Stomach smooth muscle (tissue), 2 donors: ENCODE measurements at regions not wholly inside any gene's neighbourhood (a gene's known extent, or its start where the extent isn't known, plus 50 kb on each side); places are given as distances from the start of the nearest gene placed in this dataset.
"Not testable (repeated sequence)": the region's sequence is repeated elsewhere in the genome, so short reads cannot be mapped to it uniquely, and the experiment has no call there.

Experiments
- H3K27ac ChIP-seq: one replicate; pipeline ENCODE4 v1.7.0; 2013; ENCODE audit warnings: mild to moderate bottlenecking, low read length, inconsistent platforms
- H3K27me3 ChIP-seq, 2 donors: one replicate each; pipeline ENCODE4 v1.7.0; 2013; ENCODE audit warnings: low read length in 2 of 2; ENCODE audit not compliant: insufficient read depth in 2 of 2, control insufficient read depth in 1 of 2
- H3K36me3 ChIP-seq, 2 donors: one replicate each; pipeline ENCODE4 v1.7.0; 2013; ENCODE audit warnings: low read length in 2 of 2; ENCODE audit not compliant: control insufficient read depth in 2 of 2, insufficient read depth in 2 of 2
- H3K4me1 ChIP-seq: one replicate; pipeline ENCODE4 v1.7.0; 2013; ENCODE audit warnings: low read length; ENCODE audit not compliant: control insufficient read depth, insufficient read depth
- H3K4me3 ChIP-seq, 2 donors: one replicate each; pipeline ENCODE4 v1.7.0; 2013; ENCODE audit warnings: low read length in 2 of 2
- H3K9ac ChIP-seq, 2 donors: one replicate each; pipeline ENCODE4 v1.7.0; 2013; ENCODE audit warnings: low read length in 2 of 2, mild to moderate bottlenecking in 1 of 2
- H3K9me3 ChIP-seq, 2 donors: one replicate each; pipeline ENCODE4 v1.7.0; 2013; ENCODE audit warnings: low read length in 2 of 2; ENCODE audit not compliant: control insufficient read depth in 2 of 2
- donor health status: healthy.
- donor health status: Pancreatic carcinoma.

DNA sequence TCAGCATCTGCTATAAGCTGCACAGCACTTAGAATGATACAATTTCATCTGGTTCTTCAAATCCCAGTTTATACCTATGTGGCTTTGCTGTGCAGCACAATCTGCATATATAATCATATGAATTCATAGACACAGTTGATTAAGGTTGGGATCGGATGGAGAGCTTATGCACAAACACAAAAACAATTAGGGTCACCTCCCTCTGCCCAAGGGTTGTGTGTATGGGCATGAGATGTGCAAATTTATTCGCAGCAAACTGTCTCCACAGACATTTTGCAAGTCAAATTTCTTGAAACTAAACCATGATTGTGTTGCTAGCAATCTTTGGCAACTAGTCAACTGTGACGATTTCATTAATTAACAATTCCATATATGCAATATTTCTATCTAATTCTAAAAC is 955.7 kb downstream of the SORCS3 start:
- Histone ChIP-seq H3K9me3 (no peaks in the 10 kb centered on the region), H3K4me3 (no peak overlapping the region), H3K36me3 (no peaks in the 10 kb centered on the region), H3K4me1 (no peaks in the 10 kb centered on the region), H3K27me3 (no peaks in the 10 kb centered on the region), H3K27ac (no peak overlapping the region), H3K9ac (no peak overlapping the region)

DNA sequence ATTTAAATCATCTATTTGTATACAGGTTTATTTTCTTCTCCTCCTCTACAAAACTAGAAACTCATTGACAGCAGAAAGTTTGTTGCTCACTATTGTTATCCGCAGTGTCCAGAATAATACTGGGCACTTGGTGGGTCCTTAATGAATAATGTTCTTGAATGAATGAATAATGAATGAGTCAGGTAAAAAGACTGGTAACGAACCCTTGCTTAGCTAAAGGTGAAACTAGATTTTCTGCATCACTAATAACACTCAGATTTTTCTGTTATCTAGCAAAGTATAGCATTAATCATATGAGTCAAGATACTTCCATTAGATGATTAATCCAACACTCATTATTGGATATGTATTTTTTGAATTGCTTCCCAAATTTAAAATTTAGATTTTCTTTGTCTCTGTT is 953.2 kb downstream of the SORCS3 start:
- Histone ChIP-seq H3K9ac (no peak overlapping the region), H3K4me1 (no peaks in the 10 kb centered on the region), H3K36me3 (no peaks in the 10 kb centered on the region), H3K4me3 (no peak overlapping the region), H3K27ac (no peak overlapping the region), H3K27me3 (no peaks in the 10 kb centered on the region), H3K9me3 (no peaks in the 10 kb centered on the region)

DNA sequence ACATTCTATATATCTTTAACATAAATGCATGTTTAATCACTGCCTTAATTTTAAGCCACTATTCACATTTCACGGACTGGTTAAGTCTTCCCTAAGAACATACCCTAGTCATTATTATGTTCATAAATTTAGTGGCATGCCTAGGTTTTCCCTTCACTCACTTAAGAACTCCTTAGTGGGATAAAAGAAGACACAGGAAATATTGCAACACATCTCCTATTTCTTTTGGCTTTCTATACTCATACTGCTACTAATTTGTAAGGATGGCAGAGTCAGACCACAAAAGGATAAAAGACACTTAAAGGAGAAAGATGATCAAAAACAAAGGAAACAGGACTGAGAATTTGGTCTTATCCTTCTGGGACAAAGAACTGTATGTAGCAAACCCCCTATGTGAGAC is 951.4 kb downstream of the SORCS3 start:
- Histone ChIP-seq H3K4me3 (no peak overlapping the region), H3K36me3 (no peaks in the 10 kb centered on the region), H3K9ac (no peak overlapping the region), H3K9me3 (no peaks in the 10 kb centered on the region), H3K4me1 (no peaks in the 10 kb centered on the region), H3K27ac (no peak overlapping the region), H3K27me3 (no peaks in the 10 kb centered on the region)

DNA sequence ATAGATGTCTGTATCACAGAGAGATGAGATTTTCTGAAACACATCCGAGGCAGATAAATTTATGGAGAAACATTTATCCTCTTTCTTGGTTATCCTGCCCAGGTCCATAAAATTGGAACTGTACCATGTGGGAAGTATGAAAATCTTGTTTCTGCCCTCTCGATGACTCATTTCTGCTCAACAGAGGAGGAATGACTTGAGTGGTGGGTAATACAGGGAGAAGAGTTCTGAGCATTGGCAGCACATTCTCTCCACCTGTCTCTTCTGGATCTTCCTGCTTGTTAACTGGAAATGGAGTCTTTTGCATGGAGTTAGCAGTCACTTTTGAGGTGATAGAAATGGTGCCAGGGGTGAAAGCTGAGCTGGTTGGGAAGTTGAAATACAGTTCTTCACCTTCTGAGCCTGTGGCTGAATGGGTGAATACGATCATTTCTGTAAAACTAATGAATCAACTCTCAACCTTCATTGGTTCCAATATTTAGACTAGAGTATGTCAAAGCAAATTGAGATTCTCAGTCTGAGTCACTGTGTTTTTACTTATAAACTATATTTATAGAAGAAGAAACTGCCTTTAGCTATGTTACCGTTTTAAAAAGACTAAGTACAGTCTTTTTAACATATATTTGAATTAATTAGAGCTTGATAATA is 945.5 kb downstream of the SORCS3 start:
- no peak overlapping the region for H3K4me3 ChIP-seq
- H3K27me3 ChIP-seq, result no peaks in the 10 kb centered on the region
- no peaks in the 10 kb centered on the region for H3K9me3 ChIP-seq
- no peak overlapping the region for H3K9ac ChIP-seq
- H3K36me3 ChIP-seq, result no peaks in the 10 kb centered on the region
- H3K27ac ChIP-seq, result no peak overlapping the region
- H3K4me1 ChIP-seq, result no peaks in the 10 kb centered on the region

DNA sequence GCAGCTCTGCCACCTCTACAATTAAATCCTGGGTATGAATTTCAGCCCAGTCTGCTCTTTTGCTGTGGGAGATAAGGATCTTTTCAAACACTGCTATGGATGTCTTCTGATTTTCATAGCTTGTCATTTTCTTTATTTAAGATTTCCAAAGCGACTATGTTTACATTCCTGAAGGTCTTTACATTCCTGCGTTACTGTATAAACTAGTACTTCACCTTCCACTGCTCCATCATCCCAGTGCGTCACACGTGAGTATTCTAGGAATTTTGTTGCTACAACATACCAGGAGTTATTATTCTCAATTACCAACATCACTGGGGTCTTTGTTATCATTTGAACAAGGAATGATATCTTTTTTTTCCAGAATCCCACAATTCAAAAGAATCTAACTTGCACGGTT is 944.7 kb downstream of the SORCS3 start:
- Histone ChIP-seq H3K4me1 (no peaks in the 10 kb centered on the region), H3K9me3 (no peaks in the 10 kb centered on the region), H3K27ac (no peak overlapping the region), H3K4me3 (no peak overlapping the region), H3K36me3 (no peaks in the 10 kb centered on the region), H3K27me3 (no peaks in the 10 kb centered on the region), H3K9ac (no peak overlapping the region)

DNA sequence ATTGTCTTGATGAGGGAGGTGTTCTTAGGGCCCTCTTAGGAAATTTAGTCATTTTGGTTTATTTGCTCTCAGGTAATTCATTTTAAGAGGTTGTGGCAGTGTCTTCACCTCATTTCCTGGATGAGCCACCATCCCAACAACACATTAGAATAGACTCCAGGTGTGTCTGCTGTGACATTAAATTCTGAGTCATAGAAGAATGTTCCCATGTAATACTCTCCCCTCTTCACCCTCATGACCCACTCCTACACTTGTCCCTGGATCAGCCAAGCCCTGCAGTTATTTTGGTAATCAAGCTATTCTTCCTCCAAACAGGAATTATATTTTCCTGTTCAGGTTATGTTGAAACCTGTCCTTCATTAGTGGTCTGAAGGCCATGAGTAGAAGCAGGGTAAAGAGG is 944.1 kb downstream of the SORCS3 start:
- H3K27ac ChIP-seq, result no peak overlapping the region
- no peaks in the 10 kb centered on the region for H3K4me1 ChIP-seq
- no peak overlapping the region for H3K9ac ChIP-seq
- no peaks in the 10 kb centered on the region for H3K9me3 ChIP-seq
- H3K36me3 ChIP-seq, result no peaks in the 10 kb centered on the region
- H3K27me3 ChIP-seq, result no peaks in the 10 kb centered on the region
- H3K4me3 ChIP-seq, result no peak overlapping the region

DNA sequence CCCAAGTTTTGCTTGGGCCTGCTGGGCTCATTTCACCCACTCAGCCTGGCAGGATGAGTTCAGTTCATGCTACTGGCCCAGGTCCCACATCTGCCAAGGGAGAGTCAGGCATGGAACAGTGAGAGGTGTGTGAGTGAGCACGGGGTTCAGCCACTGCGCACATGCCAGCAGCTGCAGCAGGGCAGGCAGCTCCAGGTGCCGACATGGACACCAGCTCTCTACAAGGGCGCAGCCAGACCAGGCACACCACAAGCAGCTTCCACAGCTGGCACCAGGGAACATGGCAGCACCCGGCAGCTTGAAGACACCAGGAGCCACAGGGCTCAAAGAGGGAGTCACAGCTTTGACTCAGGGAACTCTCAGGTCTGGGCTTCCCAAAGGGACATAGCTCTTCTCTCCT is 938.0 kb downstream of the SORCS3 start:
- H3K4me1 ChIP-seq, result no peaks in the 10 kb centered on the region
- no peak overlapping the region for H3K9ac ChIP-seq
- H3K27me3 ChIP-seq, result no peaks in the 10 kb centered on the region
- H3K9me3 ChIP-seq, result no peaks in the 10 kb centered on the region
- H3K27ac ChIP-seq, result no peak overlapping the region
- H3K4me3 ChIP-seq, result no peak overlapping the region
- H3K36me3 ChIP-seq, result no peaks in the 10 kb centered on the region

DNA sequence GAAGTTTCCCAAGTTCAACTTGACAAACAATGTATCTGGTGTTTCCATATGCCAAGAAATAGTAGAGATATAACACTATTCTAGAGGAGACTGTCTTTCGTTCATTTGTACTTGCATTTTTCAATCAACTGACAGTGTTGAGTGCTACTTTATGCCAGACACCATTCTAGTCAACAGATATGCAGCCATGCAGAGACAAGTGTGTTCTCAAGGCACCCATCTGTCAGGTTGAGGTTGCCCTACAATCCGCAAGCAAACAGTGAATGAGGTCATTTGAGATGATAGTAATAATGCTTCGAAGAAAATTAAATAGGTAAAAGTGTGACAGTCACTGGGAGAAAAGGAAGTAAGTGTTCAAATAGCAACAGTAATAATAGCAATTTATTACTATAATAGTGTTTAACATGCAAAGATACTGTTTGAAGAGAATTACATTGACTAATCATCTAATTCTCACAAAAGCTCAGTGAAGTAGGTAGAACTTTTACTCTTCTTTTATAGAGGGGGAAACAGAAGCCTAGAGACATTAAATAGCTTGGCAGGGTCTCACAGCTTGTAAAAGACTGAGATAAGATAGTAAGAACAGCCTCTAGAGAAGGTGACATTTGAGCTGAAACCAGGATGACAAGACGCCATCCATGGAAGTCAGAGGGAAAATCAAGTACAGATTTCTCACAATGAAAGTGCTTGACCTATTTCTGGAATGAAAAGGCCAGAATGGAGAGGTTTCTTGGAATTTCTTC is 936.9 kb downstream of the SORCS3 start:
- Histone ChIP-seq H3K4me1 (no peaks in the 10 kb centered on the region), H3K9ac (no peak overlapping the region), H3K27me3 (no peaks in the 10 kb centered on the region), H3K36me3 (no peaks in the 10 kb centered on the region), H3K4me3 (no peak overlapping the region), H3K27ac (no peak overlapping the region), H3K9me3 (no peaks in the 10 kb centered on the region)

DNA sequence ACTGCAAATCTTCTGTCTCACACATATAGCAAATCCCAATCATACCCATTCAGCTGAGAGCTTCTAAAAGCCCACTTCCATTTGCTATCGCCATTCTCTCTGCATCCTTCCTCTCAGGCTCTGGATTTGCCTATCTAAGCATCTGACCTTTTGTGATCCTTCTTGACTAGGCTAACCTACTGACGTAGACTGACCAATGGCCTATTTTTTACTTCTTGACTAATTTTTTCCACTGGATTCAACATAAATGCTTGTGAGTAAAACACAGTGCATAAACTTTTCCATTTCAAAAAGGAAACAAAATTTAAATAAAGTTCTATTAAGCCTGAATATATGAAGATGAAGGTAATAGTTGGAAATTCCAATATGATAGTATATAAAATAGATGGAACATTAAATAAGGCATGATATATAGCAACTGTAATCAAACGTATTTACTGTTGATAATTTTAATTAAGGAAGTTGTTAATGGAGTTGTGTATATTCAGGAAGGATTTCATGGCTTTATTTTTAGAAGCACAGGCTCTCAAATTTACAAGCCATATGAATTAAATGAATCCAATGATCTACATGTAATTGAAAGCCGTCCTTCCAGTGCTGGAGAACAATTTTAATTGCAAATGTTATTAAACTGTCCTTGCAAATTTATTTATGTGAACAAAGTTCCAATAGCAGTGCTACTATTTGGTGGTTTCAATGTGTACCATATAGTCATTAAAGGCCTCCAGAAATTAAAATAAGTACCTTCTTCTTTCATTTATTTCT is 918.4 kb downstream of the SORCS3 start:
- Histone ChIP-seq H3K9ac (no peak overlapping the region), H3K9me3 (no peaks in the 10 kb centered on the region), H3K4me3 (no peak overlapping the region), H3K36me3 (no peaks in the 10 kb centered on the region), H3K27me3 (no peaks in the 10 kb centered on the region), H3K27ac (no peak overlapping the region), H3K4me1 (no peaks in the 10 kb centered on the region)

DNA sequence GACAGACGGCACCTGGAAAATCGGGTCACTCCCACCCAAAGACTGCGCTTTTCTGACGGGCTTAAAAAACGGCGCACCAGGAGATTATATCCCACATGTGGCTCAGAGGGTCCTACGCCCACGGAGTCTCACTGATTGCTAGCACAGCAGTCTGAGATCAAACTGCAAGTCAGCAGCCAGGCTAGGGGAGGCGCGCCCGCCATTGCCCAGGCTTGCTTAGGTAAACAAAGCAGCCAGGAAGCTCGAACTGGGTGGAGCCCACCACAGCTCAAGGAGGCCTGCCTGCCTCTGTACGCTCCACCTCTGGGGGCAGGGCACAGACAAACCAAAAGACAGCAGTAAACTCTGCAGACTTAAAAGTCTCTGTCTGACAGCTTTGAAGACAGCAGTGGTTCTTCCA is 909.4 kb downstream of the SORCS3 start:
- H3K27me3 ChIP-seq, H3K9me3 ChIP-seq, H3K9ac ChIP-seq, H3K4me1 ChIP-seq, H3K27ac ChIP-seq, H3K4me3 ChIP-seq, H3K36me3 ChIP-seq: not testable (repeated sequence)

DNA sequence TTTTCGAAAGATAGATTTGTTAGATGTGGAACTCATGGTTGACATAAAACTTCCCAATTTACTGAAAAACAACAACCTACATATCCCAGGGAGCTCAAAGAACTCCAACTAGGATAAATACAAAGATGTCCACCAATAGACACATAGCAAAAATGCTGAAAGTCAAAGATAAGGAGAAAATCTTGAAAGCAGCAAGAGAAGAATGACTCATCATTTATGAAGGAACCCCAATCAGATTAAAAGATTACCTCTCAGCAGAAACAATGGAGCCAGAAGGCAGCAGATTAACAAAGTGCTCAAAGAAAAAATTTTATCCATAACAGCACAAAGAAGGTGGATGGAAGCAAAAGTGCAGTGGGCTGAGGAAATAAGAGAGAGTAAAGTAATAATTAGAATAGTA is 908.6 kb downstream of the SORCS3 start:
- Histone ChIP-seq H3K27me3 (no peaks in the 10 kb centered on the region), H3K9ac (no peak overlapping the region), H3K4me1 (no peaks in the 10 kb centered on the region), H3K36me3 (no peaks in the 10 kb centered on the region), H3K4me3 (no peak overlapping the region), H3K9me3 (no peaks in the 10 kb centered on the region), H3K27ac (no peak overlapping the region)
